OCI-LY7 (cell line): ENCODE measurements at regions not wholly inside any gene's neighbourhood (a gene's known extent, or its start where the extent isn't known, plus 50 kb on each side); places are given as distances from the start of the nearest gene placed in this dataset.

Experiments used
- BruUV-seq: library from RNA; stranded (reverse); fragments of 400-500 nt; replicated peaks from 2 replicates; lab custom pipeline; 2021; lab: Mats Ljungman, UMichigan
- CTCF ChIA-PET: fragments of 300-600 bp; sonication (Branson Sonifier 250); formaldehyde crosslinking; loops from one replicate; lab custom pipeline; 2022; ENCODE audit warnings: antibody characterized with exemption; ENCODE audit not compliant: unreplicated experiment; lab: Charles Lee
- POLR2A ChIA-PET: fragments of 300-600 bp; sonication (Branson Sonifier 250); formaldehyde crosslinking; loops from one replicate; lab custom pipeline; 2022; ENCODE audit warnings: antibody characterized with exemption; lab: Charles Lee
- DNase-seq: peaks from one replicate; pipeline ENCODE4 v3.0.0-alpha.2; 2015; ENCODE audit warnings: low spot score
- H2AFZ ChIP-seq: fragments of 200-600 bp; sonication (generic), shearing (Covaris generic); 2 replicates; pipeline ENCODE4 v1.6.1; 2014; ENCODE audit warnings: mild to moderate bottlenecking, antibody characterized with exemption, low read length, moderate library complexity
- H3K27ac ChIP-seq: fragments of 200-600 bp; sonication (generic); 2 replicates; pipeline ENCODE4 v1.5.1; 2014; ENCODE audit warnings: mixed run types, low read depth, mild to moderate bottlenecking, moderate library complexity, low read length, inconsistent platforms; ENCODE audit not compliant: poor library complexity, severe bottlenecking
- H3K36me3 ChIP-seq: fragments of 200-600 bp; sonication (generic); 2 replicates; pipeline ENCODE4 v1.6.1; 2014; ENCODE audit warnings: mild to moderate bottlenecking, antibody characterized with exemption, low read length, moderate library complexity, mixed read lengths; ENCODE audit not compliant: insufficient read depth
- H3K4me1 ChIP-seq: fragments of 200-600 bp; sonication (generic); 2 replicates; pipeline ENCODE4 v1.5.1; 2014; ENCODE audit warnings: mild to moderate bottlenecking, low read length; ENCODE audit not compliant: insufficient read depth, poor library complexity, severe bottlenecking
- H3K4me2 ChIP-seq: fragments of 200-600 bp; sonication (generic); 2 replicates; pipeline ENCODE4 v1.6.1; 2014; ENCODE audit warnings: mild to moderate bottlenecking, low read length
- H3K4me3 ChIP-seq: fragments of 200-600 bp; sonication (generic); 2 replicates; pipeline ENCODE4 v1.5.1; 2014; ENCODE audit warnings: mild to moderate bottlenecking, low read depth, low read length; ENCODE audit not compliant: poor library complexity, severe bottlenecking
- H3K79me2 ChIP-seq: fragments of 200-600 bp; sonication (generic); 2 replicates; pipeline ENCODE4 v1.6.1; 2016; ENCODE audit warnings: low read depth, mild to moderate bottlenecking, low read length, moderate library complexity, mixed read lengths; ENCODE audit not compliant: insufficient read depth
- H3K9me2 ChIP-seq: fragments of 200-600 bp; sonication (generic); 2 replicates; pipeline ENCODE4 v1.6.1; 2016; ENCODE audit warnings: mild to moderate bottlenecking, low read length, mixed read lengths; ENCODE audit not compliant: insufficient read depth
- H3K9me3 ChIP-seq: fragments of 200-600 bp; sonication (generic); 2 replicates; pipeline ENCODE4 v1.6.1; 2014; ENCODE audit warnings: mild to moderate bottlenecking, mixed run types, low read length, mixed read lengths
- H4K20me1 ChIP-seq: fragments of 200-600 bp; sonication (generic); 2 replicates; pipeline ENCODE4 v1.6.1; 2014; ENCODE audit warnings: mild to moderate bottlenecking, antibody characterized with exemption, low read length, moderate library complexity, mixed read lengths; ENCODE audit not compliant: insufficient read depth
- EZH2phosphoT487 ChIP-seq: fragments of 200-600 bp; sonication (generic); IDR thresholded peaks from 2 replicates; pipeline ENCODE4 v1.6.1; 2018; ENCODE audit warnings: low read depth, borderline replicate concordance, mild to moderate bottlenecking, mixed run types, antibody characterized with exemption, low read length, moderate library complexity, mixed read lengths
- intact Hi-C: fragments of 100-400 bp; cut with micrococcal nuclease; formaldehyde crosslinking; loops from one replicate; pipeline ENCODE4 v1.10.0; 2022; ENCODE audit not compliant: unreplicated experiment
- TF ChIP-seq, protein P1 (sequence below): fragments of 200-600 bp; sonication (generic); conservative IDR thresholded peaks from 2 replicates; pipeline ENCODE4 v1.5.1; 2014; ENCODE audit warnings: mild to moderate bottlenecking, antibody characterized with exemption, low read length, moderate library complexity, mixed read lengths

DNA sequence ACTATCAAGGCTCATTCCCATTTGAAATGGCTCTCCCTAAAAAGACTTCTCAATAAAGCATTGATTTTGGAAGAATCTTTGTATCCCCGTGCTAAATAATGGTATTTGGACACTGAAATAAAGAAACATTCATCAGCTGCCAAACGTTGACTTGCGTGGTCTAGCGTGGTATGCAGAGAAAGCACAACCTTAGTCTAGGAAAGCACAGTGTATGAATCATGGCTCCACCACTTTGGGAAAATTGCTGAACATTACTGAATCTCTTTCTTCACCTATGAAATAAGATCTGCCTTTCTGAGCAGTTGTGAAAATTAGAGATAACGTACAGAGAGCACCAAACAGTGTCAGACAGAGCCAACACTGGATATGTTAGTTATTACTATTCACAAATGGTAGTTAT, 353.9 kb downstream of the SS18 start:
- intact Hi-C loops = no loop called here
- H3K4me2 ChIP-seq = no peak overlapping the region
- no TSS peak for BruUV-seq

DNA sequence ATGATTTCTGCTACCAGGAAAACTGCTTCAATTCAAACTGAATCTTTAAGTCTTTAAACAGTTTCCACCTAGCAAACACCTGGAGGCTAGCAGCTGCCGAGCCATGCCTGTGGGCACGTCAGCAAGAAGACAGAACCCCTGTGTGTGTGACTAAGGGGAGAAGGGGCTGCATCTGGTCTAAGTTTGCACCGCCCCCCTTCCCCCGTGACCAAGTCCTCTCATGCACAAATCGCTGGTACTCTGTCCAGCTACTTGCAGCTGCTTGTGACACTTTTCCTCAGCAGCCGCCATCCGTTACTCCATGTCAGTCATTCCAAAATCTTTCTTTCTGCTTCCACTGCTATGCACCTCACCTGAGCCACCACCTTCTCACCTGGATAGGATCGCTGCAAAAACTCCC, 355.0 kb downstream of the SS18 start:
- Histone ChIP-seq H3K4me2 (no peak overlapping the region), H3K9me2 (no peaks in the 10 kb centered on the region), H4K20me1 (no peaks in the 10 kb centered on the region), H3K4me1 (no peaks in the 10 kb centered on the region), H3K9me3 (no peaks in the 10 kb centered on the region), H3K36me3 (no peaks in the 10 kb centered on the region), H2AFZ (no peak overlapping the region), H3K4me3 (no peak overlapping the region), H3K27ac (no peak overlapping the region), H3K79me2 (no peaks in the 10 kb centered on the region)
- POLR2A ChIA-PET = no interaction called here
- TF ChIP-seq, protein P1, sequence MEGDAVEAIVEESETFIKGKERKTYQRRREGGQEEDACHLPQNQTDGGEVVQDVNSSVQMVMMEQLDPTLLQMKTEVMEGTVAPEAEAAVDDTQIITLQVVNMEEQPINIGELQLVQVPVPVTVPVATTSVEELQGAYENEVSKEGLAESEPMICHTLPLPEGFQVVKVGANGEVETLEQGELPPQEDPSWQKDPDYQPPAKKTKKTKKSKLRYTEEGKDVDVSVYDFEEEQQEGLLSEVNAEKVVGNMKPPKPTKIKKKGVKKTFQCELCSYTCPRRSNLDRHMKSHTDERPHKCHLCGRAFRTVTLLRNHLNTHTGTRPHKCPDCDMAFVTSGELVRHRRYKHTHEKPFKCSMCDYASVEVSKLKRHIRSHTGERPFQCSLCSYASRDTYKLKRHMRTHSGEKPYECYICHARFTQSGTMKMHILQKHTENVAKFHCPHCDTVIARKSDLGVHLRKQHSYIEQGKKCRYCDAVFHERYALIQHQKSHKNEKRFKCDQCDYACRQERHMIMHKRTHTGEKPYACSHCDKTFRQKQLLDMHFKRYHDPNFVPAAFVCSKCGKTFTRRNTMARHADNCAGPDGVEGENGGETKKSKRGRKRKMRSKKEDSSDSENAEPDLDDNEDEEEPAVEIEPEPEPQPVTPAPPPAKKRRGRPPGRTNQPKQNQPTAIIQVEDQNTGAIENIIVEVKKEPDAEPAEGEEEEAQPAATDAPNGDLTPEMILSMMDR = no peak
- no peak for TF ChIP-seq EZH2phosphoT487
- CTCF ChIA-PET = no interaction called here
- BruUV-seq = no TSS peak
- DNase-seq = no peak
- intact Hi-C loops = no loop called here

More for the DNA sequence above, 353.9 kb downstream of the SS18 start:
- no peaks in the 10 kb centered on the region for H3K36me3 ChIP-seq
- no peaks in the 10 kb centered on the region for H4K20me1 ChIP-seq
- H3K9me3 ChIP-seq = no peaks in the 10 kb centered on the region
- POLR2A ChIA-PET = no interaction called here
- DNase-seq = no peak
- no peaks in the 10 kb centered on the region for H3K9me2 ChIP-seq
- H2AFZ ChIP-seq = no peak overlapping the region
- no peak for TF ChIP-seq EZH2phosphoT487
- no peaks in the 10 kb centered on the region for H3K79me2 ChIP-seq
- H3K27ac ChIP-seq = no peak overlapping the region
- no peak overlapping the region for H3K4me3 ChIP-seq
- H3K4me1 ChIP-seq = no peaks in the 10 kb centered on the region
- CTCF ChIA-PET = no interaction called here

DNA sequence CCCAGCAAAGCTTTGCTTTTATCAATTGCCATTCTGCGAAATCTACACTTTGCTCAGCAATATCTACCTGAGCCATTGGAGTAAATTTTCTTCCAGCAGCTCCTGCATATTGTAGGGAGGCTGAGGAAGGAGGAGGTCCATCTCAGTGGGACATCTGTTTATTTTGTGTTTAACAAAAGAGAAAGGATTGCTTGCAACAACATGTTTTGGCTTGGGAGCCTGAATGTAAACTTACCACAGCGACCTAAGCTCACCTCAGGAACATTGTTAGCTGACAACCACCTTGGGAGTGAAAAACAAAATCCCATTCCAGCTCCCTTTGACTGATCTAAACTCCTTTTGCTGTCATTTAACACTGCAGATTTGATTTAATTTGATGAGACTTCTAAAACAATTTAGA, 356.1 kb downstream of the SS18 start:
- intact Hi-C loops = no loop called here
- Histone ChIP-seq H2AFZ (no peak overlapping the region), H3K4me1 (no peaks in the 10 kb centered on the region), H3K79me2 (no peaks in the 10 kb centered on the region), H3K9me2 (no peaks in the 10 kb centered on the region), H3K36me3 (no peaks in the 10 kb centered on the region), H3K9me3 (no peaks in the 10 kb centered on the region), H3K4me3 (no peak overlapping the region), H3K4me2 (no peak overlapping the region), H3K27ac (no peak overlapping the region), H4K20me1 (no peaks in the 10 kb centered on the region)
- no TSS peak for BruUV-seq
- TF ChIP-seq EZH2phosphoT487 = no peak
- TF ChIP-seq, protein P1 = no peak
- no peak for DNase-seq
- ChIA-PET CTCF (no interaction called here), POLR2A (no interaction called here)
